AG09319 (cell line): ENCODE measurements at regions not wholly inside any gene's neighbourhood (a gene's known extent, or its start where the extent isn't known, plus 50 kb on each side); places are given as distances from the start of the nearest gene placed in this dataset.

ENCODE experiments used
- DNase-seq: peaks from one replicate; pipeline ENCODE4 v3.0.0-alpha.2; 2010; ENCODE audit warnings: low read depth; ENCODE audit errors: extremely low read depth
- TF ChIP-seq, protein P1 (sequence below): IDR thresholded peaks from 2 replicates; pipeline ENCODE4 v1.5.1; 2011; ENCODE audit warnings: low read depth, mild to moderate bottlenecking, inconsistent platforms, low read length, moderate library complexity

DNA sequence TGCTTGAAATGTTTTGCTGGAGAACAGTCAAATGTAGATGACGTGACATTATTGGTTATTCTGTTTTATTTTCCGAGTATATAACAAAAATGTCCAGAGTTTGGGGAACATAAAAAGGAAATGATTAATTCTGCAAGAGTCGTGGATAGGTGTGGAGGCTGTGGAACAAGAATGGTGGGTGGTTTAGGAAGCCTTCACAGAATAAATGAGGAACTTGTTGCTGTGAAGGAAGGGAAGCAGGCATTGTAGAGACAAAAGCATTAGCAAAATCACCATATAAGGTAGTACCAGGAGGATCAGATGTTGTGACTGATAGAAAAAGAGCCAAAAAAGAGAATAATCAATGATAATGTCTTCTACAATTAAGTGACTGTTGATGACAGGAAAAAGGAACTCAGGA is 66.2 kb upstream of the CNTLN start:
- TF ChIP-seq, protein P1, sequence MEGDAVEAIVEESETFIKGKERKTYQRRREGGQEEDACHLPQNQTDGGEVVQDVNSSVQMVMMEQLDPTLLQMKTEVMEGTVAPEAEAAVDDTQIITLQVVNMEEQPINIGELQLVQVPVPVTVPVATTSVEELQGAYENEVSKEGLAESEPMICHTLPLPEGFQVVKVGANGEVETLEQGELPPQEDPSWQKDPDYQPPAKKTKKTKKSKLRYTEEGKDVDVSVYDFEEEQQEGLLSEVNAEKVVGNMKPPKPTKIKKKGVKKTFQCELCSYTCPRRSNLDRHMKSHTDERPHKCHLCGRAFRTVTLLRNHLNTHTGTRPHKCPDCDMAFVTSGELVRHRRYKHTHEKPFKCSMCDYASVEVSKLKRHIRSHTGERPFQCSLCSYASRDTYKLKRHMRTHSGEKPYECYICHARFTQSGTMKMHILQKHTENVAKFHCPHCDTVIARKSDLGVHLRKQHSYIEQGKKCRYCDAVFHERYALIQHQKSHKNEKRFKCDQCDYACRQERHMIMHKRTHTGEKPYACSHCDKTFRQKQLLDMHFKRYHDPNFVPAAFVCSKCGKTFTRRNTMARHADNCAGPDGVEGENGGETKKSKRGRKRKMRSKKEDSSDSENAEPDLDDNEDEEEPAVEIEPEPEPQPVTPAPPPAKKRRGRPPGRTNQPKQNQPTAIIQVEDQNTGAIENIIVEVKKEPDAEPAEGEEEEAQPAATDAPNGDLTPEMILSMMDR: no peak
- DNase-seq: no peak

DNA sequence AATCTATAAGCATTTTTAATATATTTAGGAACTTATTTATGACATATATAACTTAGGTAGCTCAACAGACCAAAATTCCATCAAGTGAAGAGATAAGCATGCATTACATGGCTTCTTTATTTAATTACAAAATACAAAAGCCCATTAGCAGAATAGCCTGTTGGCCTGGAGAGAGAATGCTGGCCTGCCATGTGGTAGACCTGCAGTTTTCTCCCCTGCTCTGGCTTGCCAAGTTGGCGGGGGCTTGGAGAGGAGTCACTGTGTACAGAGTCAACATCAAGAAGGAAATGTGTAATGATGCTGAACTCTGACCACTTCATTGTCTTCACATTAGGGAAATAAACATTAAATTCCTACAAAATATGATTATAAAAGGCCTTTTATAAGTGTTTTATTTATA is 69.8 kb upstream of the CNTLN start:
- DNase-seq: no peak
- TF ChIP-seq, protein P1: no peak

DNA sequence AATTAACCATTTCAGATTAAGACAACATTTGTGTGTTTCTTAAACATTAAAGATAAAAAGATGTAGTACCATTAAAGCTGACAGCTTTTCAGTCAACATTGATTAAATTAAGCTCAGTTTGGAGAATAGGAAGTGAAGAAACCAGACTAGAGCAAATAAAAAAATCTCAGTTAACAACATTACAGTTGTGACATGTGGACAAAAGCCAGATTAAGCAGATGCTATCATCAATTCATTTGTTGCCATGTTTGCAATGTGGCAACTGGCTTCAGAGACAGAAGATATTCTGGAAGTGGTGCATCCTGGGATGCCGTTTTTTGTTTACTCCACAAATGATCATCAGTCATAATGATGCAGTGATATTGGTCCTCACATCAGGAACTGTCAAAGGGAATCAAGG is 70.3 kb upstream of the CNTLN start:
- DNase-seq: no peak
- TF ChIP-seq, protein P1: no peak

DNA sequence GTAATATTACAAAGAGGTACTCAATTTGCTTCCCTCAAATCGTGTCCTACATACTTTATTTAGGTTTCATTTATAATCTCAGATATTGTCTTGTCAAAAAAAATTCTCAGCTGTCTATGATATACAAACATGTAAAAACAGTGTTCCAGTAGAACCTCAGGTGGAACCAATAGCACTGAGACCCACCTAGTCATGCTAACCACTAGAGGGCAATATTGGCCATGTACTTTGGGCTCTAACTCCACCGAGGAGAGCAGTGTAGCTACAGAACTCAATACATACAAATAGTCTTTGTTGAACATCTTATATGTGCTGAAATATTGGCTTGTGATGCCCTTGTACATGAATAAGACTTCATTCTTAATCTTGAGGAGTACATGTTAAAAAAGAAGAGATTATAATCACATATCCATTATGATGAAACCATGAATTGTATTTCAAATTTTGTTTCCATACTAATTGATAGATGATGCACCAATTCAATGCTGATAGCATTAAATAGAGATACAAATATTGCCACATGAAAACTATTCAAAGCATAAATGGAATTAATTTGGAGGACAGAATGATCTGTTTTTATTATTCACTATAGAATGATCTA is 71.2 kb upstream of the CNTLN start:
- TF ChIP-seq, protein P1: peak; percentile 75
- DNase-seq: peak; percentile 10

DNA sequence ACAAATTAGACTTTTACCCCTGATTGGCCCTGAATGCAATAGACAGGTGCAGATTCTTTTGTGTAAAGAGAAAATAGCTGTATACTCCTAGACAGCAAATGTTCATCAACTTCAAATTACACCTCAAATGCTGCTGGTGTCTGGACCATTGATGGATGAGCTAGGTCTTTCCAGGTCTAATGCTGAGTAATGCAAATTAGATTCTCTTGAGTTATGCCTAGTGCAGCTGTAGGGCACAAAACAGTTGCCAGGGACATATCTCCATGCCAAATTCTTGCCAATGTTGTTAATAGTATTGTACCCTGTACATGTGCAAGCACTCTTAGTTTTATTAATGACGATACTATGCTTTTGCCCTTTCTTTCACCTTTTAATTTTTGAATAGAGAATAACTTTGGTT is 72.3 kb upstream of the CNTLN start:
- TF ChIP-seq, protein P1: no peak
- DNase-seq: no peak

DNA sequence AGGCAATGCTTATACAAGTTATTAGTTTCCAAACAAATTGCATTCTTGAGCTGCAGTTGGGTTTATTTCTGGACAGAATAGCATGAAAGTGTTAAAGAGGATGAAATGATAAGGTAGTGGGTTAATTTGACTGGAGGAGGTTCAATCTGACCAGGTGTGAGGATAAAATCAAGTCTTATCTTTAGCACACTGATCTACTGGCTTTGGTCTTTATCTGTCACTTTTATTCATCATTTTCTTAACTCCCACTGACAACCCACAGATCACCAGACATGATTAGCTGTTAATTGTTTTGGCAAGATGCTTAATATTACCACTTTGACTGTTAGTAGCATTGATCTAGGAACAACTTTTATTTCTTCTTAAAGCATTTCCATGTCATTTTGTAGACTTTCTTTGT is 74.4 kb upstream of the CNTLN start:
- TF ChIP-seq, protein P1: no peak
- DNase-seq: no peak

DNA sequence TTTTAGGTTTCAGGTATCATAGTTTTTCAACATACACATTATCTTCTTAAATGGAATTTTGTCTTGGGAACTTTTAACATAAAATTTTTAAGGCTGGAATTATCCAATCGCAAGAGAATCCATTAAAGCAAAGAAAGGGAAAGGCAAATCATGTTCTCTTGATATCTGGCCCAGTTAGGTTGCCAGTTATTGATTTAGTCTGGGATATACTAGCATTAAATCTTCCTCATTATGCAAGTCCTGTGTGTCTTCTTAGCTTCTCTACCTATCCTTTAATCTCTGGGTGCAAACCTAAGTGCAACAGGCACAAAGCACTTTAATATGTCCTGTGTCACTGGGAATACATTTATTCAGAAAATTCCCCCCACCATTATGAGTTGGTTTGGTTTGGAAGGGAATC is 75.4 kb upstream of the CNTLN start:
- TF ChIP-seq, protein P1: no peak
- no peak for DNase-seq
